Nephron (organoid): ENCODE measurements at regions not wholly inside any gene's neighbourhood (a gene's known extent, or its start where the extent isn't known, plus 50 kb on each side); places are given as distances from the start of the nearest gene placed in this dataset.

ENCODE experiments used
- H3K27ac Mint-ChIP-seq, 3 experiments: 2 replicates each; pipeline ENCODE4 v1.8.0; 2020; ENCODE audit warnings: mixed read lengths in 3 of 3, mild to moderate bottlenecking in 2 of 3, moderate library complexity in 1 of 3
- H3K27me3 Mint-ChIP-seq: 2 replicates; pipeline ENCODE4 v1.8.0; 2021; ENCODE audit warnings: low read depth, mild to moderate bottlenecking, moderate library complexity, mixed read lengths
- H3K36me3 Mint-ChIP-seq: 2 replicates; pipeline ENCODE4 v1.8.0; 2020; ENCODE audit warnings: low read depth, mixed read lengths
- H3K4me1 Mint-ChIP-seq: 2 replicates; pipeline ENCODE4 v1.8.0; 2020; ENCODE audit warnings: mixed read lengths
- H3K4me3 Mint-ChIP-seq, 3 experiments: 2 replicates each; pipeline ENCODE4 v1.8.0; 2020; ENCODE audit warnings: mild to moderate bottlenecking in 3 of 3, mixed read lengths in 3 of 3, moderate library complexity in 2 of 3
- H3K9me3 Mint-ChIP-seq: 2 replicates; pipeline ENCODE4 v1.8.0; 2020; ENCODE audit warnings: mixed read lengths
- TF ChIP-seq, protein P1 (sequence below), 3 experiments: fragments of 200-600 bp; sonication (generic); IDR thresholded peaks; one replicate each; pipeline ENCODE4 v1.5.0; 2021; ENCODE audit warnings: antibody characterized with exemption in 3 of 3; ENCODE audit not compliant: unreplicated experiment in 3 of 3

DNA sequence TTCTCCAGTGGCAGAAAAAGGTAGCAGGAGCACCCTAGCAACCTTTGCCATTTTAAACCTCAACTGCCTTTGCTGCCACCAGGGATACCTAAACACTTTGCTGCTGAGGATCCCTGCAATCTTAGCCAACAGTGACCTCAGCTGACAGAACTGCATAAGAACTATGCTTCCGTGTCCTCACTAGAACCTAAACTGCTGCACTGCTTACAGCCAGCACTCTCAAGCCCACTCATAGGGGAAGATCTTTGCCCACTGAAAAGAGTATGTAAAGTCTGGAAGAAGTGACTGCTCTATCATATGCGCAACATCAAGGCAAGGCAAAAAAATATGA is 270.0 kb upstream of the PCDH20 start:
- H3K36me3 Mint-ChIP-seq, result no peaks in the 10 kb centered on the region

DNA sequence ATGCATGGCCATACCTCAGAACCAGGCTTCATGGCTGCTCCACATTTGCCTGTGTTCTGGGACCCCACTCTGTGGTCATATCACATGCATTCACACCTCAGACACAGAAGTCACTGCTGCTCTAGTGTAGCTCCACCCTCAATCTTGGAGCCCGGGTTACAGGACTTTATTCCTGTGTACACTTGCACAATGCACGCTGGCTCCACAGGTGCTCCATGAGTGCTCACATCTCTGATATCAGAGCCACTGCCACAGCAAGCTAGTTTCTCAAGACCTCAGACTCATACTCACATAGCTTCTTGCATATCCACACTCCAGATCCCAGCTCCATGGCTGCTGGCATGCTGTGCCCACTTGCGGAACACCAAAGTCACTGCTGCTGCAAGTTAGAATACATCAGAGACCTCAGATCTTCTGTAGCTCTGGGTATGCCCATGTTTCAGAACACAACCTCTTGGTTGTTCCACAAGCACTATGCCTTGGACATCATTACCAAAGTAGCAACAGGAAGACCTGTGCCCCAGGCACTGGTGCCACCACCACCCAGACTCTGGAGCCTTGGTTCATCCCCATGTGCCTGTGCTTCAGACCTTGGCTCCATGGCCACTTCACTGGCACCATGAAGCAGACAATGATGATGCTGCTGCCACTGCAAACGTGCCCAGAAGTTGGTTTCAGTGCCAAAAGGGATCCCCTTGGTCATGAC is 269.5 kb upstream of the PCDH20 start:
- Mint-ChIP-seq H3K4me3 (no peak overlapping the region), H3K27me3 (no peaks in the 10 kb centered on the region), H3K27ac (no peak overlapping the region), H3K9me3 (peaks cover 5% of the 10 kb centered on the region), H3K36me3 (no peaks in the 10 kb centered on the region), H3K4me1 (no peaks in the 10 kb centered on the region)
- TF ChIP-seq, protein P1, sequence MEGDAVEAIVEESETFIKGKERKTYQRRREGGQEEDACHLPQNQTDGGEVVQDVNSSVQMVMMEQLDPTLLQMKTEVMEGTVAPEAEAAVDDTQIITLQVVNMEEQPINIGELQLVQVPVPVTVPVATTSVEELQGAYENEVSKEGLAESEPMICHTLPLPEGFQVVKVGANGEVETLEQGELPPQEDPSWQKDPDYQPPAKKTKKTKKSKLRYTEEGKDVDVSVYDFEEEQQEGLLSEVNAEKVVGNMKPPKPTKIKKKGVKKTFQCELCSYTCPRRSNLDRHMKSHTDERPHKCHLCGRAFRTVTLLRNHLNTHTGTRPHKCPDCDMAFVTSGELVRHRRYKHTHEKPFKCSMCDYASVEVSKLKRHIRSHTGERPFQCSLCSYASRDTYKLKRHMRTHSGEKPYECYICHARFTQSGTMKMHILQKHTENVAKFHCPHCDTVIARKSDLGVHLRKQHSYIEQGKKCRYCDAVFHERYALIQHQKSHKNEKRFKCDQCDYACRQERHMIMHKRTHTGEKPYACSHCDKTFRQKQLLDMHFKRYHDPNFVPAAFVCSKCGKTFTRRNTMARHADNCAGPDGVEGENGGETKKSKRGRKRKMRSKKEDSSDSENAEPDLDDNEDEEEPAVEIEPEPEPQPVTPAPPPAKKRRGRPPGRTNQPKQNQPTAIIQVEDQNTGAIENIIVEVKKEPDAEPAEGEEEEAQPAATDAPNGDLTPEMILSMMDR (IDR thresholded peaks at IDR 0.05; ENCODE audit: unreplicated experiment in 3 of 3), result no peak

More for the DNA sequence above, 270.0 kb upstream of the PCDH20 start:
- TF ChIP-seq, protein P1 (IDR thresholded peaks at IDR 0.05; ENCODE audit: unreplicated experiment in 3 of 3), result peak; percentile 29 to 57 (median 37)
- Mint-ChIP-seq H3K9me3 (peaks cover 5% of the 10 kb centered on the region), H3K27me3 (no peaks in the 10 kb centered on the region), H3K4me1 (no peaks in the 10 kb centered on the region), H3K27ac (no peak overlapping the region), H3K4me3 (no peak overlapping the region)

DNA sequence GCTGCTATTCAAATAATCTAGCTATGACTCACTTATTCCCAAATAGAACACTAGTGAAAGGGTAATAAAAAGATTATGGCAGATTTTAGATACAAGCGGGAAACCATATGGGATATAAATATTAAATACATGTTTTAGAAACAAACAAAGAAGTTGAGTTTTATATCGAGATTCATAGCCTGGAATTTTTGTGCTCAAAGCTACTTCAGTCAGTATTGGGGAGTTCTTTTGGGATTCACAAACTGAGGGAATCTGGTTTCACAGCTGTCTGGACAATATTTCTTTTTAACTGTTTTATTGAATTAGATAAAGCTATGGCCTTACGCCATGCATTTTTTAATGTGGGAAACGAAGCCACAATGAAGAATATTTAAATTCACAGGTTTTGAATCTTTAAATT is 257.1 kb upstream of the PCDH20 start:
- Mint-ChIP-seq H3K9me3 (no peaks in the 10 kb centered on the region), H3K27me3 (no peaks in the 10 kb centered on the region), H3K4me1 (no peaks in the 10 kb centered on the region), H3K27ac (no peak overlapping the region), H3K4me3 (no peak overlapping the region), H3K36me3 (no peaks in the 10 kb centered on the region)
- TF ChIP-seq, protein P1 (IDR thresholded peaks at IDR 0.05; ENCODE audit: unreplicated experiment in 3 of 3), result no peak

DNA sequence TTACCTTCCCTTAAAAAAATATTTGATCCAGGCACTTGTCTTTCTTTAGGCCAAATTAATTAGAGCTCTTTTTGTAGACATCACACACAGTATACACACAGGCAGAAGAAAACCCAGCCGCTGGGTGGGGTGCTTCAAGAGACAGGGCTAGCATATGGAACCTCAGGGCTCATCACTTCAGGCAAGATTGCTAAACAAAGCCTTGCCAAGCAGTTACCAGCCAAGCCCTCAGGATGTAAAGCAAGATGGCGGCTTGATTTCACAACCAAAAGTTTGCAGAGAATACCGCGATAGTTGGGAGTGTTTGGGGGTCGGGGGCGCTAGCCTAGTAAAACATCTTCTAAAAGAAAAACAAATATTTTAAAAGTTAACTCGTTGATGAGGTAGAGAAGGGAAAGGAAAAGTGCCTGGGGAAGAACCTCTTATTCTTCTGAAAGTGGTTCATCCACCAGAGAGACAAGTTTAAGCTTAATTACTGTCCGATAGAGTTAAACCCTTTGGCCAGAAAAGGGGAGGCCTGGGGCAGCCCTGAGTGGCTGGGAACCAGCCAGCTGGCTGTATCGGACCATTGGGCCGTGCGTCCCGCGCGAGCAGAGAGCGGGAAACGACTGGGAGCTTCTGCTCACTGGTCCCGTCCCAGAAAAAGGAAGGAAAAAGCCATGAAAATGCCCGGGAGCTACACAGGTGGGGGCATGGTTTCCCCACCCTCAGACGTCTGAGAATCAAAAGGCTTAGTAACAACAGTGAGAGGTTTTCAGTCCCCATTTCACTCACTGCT is 254.9 kb upstream of the PCDH20 start:
- Mint-ChIP-seq H3K27me3 (peaks cover 4% of the 10 kb centered on the region), H3K4me3 (no peak overlapping the region), H3K27ac (no peak overlapping the region), H3K36me3 (no peaks in the 10 kb centered on the region), H3K9me3 (no peaks in the 10 kb centered on the region), H3K4me1 (no peaks in the 10 kb centered on the region)
- TF ChIP-seq, protein P1 (IDR thresholded peaks at IDR 0.05; ENCODE audit: unreplicated experiment in 3 of 3), result no peak

DNA sequence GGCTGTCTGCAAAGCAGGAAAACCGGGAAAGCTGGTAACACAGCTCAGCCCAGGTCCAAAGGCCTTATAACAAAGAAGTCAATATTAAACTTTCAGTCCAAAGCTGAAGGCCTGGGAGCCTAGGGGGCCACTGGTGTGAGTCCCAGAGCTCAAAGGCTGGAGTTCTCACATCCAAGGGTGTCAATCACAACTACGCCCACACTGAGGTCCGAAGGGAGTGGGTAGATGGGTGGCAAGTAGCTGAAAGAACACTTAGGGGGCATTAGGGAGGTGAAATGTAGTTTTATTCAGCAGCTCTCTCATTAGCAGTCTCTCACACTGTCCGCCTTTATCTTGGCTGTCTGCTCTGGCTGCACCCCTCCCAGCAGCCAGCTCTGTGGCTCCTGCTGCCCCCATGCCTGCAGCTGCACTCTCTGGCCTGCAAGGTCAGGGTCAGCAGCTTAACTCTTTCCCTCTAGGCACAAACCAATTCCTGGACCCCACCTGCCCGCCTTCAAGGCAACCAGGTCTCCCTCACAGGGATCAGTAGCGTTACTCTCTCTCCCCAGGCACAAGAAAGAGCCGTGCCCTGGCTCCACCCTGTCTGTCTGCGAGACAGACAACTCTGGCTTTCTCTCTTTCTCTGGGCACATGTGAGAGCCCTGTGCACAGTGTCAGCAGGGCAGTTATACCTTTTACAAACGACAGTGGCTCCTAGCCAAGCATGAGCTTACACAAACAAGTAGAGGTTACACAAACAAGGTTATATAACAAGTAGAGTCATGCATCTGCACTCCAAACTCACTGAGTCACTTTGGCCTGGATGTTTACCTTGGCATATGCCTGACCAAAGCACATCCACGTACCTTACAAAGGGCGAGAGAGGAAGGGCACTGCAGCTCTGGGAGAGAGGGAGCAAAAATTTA is 249.4 kb upstream of the PCDH20 start:
- Mint-ChIP-seq H3K9me3 (no peaks in the 10 kb centered on the region), H3K27ac (no peak overlapping the region), H3K4me3 (no peak overlapping the region), H3K27me3 (peaks cover 14% of the 10 kb centered on the region), H3K4me1 (no peaks in the 10 kb centered on the region), H3K36me3 (no peaks in the 10 kb centered on the region)
- TF ChIP-seq, protein P1 (IDR thresholded peaks at IDR 0.05; ENCODE audit: unreplicated experiment in 3 of 3), result no peak
